ENCODE measurements at regions not wholly inside any gene's neighbourhood (a gene's known extent, or its start where the extent isn't known, plus 50 kb on each side); places are given as distances from the start of the nearest gene placed in this dataset.
A peak's percentile ranks its signal among the peaks of the same experiment; 100 is the strongest.

DNA sequence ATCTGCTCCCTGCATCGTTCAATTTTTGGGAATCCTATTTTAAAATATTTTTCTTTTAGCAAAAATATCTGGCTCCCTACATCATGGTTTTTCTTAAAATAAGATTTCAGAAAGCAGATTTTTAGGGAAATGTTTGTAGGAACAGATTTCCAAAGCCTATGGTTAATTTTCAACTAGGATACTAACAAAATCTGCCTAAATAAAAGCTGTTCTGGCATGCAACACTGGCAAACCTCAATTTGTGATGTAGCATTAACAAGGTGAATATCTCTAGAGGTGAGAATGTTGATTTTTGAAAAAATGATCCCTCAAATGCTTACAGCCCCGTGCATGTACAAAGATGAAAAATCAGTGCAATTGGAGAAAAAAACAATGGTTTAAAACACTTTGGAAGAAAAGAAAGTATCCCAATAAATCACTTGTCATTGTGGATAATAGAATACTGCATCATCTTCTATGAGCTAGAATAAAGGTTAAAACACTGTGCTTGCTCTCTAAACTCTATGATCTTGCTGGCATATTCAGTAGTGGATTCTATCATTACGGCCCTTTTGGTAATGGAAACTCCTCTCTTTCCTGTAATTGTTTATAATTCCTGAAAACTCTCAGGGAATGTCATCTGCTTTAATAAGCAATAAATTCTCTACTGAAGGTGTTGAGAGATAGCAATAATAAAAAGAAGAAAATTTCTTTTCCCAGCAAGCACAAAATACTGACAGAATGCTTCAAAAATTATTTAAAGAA lies 97.6 kb downstream of the C4orf33 start:
- 68 to 71% methylated on average over 3 of the region's 3 CpGs for WGBS, 2 donors
- TF ChIP-seq, protein P1, sequence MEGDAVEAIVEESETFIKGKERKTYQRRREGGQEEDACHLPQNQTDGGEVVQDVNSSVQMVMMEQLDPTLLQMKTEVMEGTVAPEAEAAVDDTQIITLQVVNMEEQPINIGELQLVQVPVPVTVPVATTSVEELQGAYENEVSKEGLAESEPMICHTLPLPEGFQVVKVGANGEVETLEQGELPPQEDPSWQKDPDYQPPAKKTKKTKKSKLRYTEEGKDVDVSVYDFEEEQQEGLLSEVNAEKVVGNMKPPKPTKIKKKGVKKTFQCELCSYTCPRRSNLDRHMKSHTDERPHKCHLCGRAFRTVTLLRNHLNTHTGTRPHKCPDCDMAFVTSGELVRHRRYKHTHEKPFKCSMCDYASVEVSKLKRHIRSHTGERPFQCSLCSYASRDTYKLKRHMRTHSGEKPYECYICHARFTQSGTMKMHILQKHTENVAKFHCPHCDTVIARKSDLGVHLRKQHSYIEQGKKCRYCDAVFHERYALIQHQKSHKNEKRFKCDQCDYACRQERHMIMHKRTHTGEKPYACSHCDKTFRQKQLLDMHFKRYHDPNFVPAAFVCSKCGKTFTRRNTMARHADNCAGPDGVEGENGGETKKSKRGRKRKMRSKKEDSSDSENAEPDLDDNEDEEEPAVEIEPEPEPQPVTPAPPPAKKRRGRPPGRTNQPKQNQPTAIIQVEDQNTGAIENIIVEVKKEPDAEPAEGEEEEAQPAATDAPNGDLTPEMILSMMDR (IDR thresholded peaks at IDR 0.05) = no peak
- no peak for TF ChIP-seq POLR2A (IDR thresholded peaks at IDR 0.05)
- DNase-seq = no peak
- Histone ChIP-seq H3K4me1 (no peaks in the 10 kb centered on the region), H3K36me3 (ENCODE audit: low read depth, missing control alignments) (no peaks in the 10 kb centered on the region), H3K27ac (no peak overlapping the region), H3K27me3 (no peaks in the 10 kb centered on the region), H3K9me3 (no peaks in the 10 kb centered on the region), H3K4me3 (no peak overlapping the region)
- intact Hi-C loops (cut with DNase I; ENCODE audit: low total_unique reads) = no loop called here

DNA sequence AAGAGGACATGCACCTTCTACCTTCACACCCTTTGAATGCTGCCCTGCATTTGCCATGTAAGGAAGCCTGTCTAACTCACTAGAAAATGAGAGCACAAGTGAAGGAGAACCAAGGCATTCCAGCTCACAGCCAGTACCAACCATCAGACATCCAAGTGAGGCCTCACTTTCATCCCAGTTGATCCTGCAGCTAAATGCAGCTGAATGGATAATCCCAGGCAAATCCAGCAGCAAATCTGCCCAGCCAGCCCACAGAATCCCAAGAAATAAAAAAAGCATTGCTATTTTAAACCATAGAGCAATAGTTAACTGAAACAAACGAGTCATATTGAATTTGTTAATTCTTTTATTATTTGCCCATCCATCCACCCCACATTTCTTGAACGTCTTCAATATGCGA lies 112.5 kb downstream of the C4orf33 start:
- Histone ChIP-seq H3K9me3 (no peaks in the 10 kb centered on the region), H3K4me3 (no peak overlapping the region), H3K36me3 (ENCODE audit: low read depth, missing control alignments) (no peaks in the 10 kb centered on the region), H3K27me3 (no peaks in the 10 kb centered on the region), H3K27ac (no peak overlapping the region), H3K4me1 (no peaks in the 10 kb centered on the region)
- no peak for DNase-seq
- TF ChIP-seq POLR2A (IDR thresholded peaks at IDR 0.05) = no peak
- TF ChIP-seq, protein P1 (IDR thresholded peaks at IDR 0.05) = no peak
- 84 to 88% methylated on average over 3 of the region's 3 CpGs for WGBS, 2 donors
- intact Hi-C loops (cut with DNase I; ENCODE audit: low total_unique reads) = no loop called here

DNA sequence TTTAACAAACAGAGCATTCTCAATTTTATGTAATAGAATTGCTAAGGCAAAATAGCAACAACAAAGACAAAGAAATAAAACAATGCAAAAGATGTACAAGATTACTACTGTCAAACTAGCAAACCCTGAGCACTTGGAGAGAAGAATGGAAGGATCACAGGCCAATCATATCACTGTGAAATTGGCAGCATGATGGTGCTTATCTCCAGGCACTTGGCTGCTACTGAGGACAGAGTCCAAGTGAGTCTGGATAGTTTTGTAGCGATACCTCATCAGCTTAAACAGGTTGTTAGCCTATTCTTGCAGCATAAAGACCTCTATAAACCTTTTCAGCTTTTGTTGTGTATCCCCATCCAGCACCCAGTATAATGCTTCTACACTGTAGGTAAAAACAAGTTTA lies 117.7 kb downstream of the C4orf33 start:
- H3K4me3 ChIP-seq = no peak overlapping the region
- intact Hi-C loops (cut with DNase I; ENCODE audit: low total_unique reads) = no loop called here
- no peaks in the 10 kb centered on the region for H3K4me1 ChIP-seq
- DNase-seq = no peak
- H3K27me3 ChIP-seq = no peaks in the 10 kb centered on the region
- no peaks in the 10 kb centered on the region for H3K36me3 ChIP-seq (ENCODE audit: low read depth, missing control alignments)
- H3K27ac ChIP-seq = no peak overlapping the region
- TF ChIP-seq, protein P1 (IDR thresholded peaks at IDR 0.05) = no peak
- TF ChIP-seq POLR2A (IDR thresholded peaks at IDR 0.05) = no peak
- H3K9me3 ChIP-seq = no peaks in the 10 kb centered on the region
- WGBS, 2 donors = 73 to 75% methylated on average over 1 of the region's 1 CpG

DNA sequence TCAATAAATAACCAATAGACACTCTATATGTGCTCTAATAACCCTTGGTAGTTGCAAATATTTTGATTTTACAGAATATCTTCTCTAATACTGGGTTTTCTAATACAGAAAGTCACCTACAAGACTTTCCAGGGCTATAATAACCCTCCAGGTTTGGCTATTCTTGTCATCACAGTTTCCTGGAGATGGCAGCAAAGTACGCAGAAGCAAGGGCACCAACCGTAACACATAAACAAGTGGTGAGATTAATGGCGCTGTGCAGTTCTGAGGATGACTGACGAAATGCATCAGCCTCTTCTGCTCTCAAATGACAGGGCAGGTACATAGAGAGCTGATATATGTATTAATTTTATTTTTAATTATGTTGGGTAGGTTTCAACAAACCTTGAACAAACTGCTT lies 122.4 kb downstream of the C4orf33 start:
- peak; percentile 44 for DNase-seq
- no peak overlapping the region for H3K27ac ChIP-seq
- no peaks in the 10 kb centered on the region for H3K27me3 ChIP-seq
- intact Hi-C loops (cut with DNase I; ENCODE audit: low total_unique reads) = no loop called here
- WGBS, 2 donors = 50 to 67% methylated on average over 4 of the region's 4 CpGs
- no peaks in the 10 kb centered on the region for H3K9me3 ChIP-seq
- H3K4me1 ChIP-seq = no peaks in the 10 kb centered on the region
- H3K36me3 ChIP-seq (ENCODE audit: low read depth, missing control alignments) = no peaks in the 10 kb centered on the region
- TF ChIP-seq, protein P1 (IDR thresholded peaks at IDR 0.05) = no peak
- no peak for TF ChIP-seq POLR2A (IDR thresholded peaks at IDR 0.05)
- H3K4me3 ChIP-seq = no peak overlapping the region

DNA sequence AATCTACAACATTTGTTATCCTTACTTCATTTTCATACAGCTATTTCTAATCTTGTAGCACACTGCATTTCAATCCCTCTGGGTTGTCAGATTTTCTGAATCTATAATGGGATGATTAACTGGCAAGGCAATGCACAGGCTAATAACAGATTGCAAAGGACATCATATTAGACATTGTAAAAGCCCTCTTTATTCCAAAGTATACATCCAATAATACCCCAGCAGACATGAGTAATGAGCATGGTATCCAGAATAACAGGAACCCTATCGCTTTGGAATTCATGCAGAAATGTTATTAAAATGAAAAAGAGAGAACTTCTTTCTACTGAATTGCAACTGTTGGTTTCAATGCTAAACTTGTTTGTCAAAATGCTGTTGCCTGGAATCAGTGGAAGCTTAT lies 122.9 kb downstream of the C4orf33 start:
- TF ChIP-seq, protein P1 (IDR thresholded peaks at IDR 0.05) = no peak
- no peak for TF ChIP-seq POLR2A (IDR thresholded peaks at IDR 0.05)
- DNase-seq = no peak
- 79 to 88% methylated on average over 1 of the region's 1 CpG for WGBS, 2 donors
- H3K4me3 ChIP-seq = no peak overlapping the region
- no peaks in the 10 kb centered on the region for H3K4me1 ChIP-seq
- H3K27ac ChIP-seq = no peak overlapping the region
- intact Hi-C loops (cut with DNase I; ENCODE audit: low total_unique reads) = no loop called here
- H3K27me3 ChIP-seq = no peaks in the 10 kb centered on the region
- H3K9me3 ChIP-seq = no peaks in the 10 kb centered on the region
- H3K36me3 ChIP-seq (ENCODE audit: low read depth, missing control alignments) = no peaks in the 10 kb centered on the region

All from testis (tissue), 2 donors.